ENCODE measurements at regions not wholly inside any gene's neighbourhood (a gene's known extent, or its start where the extent isn't known, plus 50 kb on each side); places are given as distances from the start of the nearest gene placed in this dataset.

DNA sequence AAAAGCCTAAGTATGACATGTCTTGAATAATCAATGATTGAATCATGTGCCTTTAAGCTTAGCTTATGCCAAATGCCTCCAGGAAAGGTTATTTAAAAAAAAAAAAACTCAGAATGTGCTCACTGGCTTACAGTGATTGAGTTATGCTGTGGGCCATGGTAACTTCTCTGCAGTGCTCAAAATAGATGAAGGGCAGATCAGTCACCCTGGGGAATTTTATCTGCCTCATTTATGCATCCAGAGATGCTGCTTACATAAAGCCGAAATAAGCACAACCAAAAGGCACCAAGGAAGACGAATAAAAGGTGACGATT, 118.7 kb upstream of the MDM1 start:
- no peak for DNase-seq (ENCODE audit: low read depth)

DNA sequence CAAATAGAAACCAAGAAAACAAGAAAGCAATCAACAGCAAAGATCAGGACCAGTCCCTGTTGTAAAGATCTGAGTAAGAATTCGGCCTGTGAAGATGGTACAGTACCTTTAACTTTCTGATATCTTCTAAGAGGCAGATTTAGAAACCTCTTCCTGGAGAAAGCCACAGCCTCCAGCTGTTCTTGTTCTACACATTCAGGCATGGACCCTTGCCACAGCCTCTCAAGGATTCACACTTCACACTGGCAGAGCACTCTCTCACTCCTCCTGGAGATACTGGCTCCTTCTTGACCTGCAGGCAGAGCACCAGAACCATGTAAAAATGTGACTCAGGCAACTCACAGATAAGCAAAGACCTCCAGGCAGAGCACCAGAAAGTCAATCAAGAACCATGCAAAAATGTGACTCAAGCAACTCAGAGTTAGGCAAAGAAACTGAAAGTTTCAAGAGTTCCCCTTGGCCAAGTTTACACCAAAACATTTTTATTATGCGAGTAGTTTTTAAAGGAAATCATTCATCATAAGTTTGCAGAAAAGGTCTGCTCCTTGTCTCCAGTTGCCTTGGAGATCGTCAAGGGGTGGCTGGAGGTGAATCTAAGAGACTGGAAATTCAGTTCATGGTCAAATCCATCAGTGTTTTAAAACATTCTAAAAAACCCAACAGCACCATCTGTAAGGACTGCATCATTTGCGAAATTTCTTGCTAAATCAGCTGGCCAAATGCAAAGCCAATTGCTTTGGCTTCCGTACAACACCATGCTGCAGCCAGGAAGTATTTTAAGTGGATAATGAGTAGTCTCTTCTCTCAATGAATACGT, 119.3 kb upstream of the MDM1 start:
- DNase-seq (ENCODE audit: low read depth) = no peak

- no peak for DNase-seq (ENCODE audit: low read depth)
These were observed 120.0 kb upstream of the MDM1 start for GRCh38 chr12:68452078-68452715.

- no peak for DNase-seq (ENCODE audit: low read depth)
These were observed 121.1 kb upstream of the MDM1 start for GRCh38 chr12:68453278-68453677.

- no peak for DNase-seq (ENCODE audit: low read depth)
These were observed 121.7 kb upstream of the MDM1 start for GRCh38 chr12:68453876-68454275.

- DNase-seq (ENCODE audit: low read depth) = no peak
These were observed 122.7 kb upstream of the MDM1 start for GRCh38 chr12:68454892-68455291.

GRCh38 chr12:68455691-68456345, 123.7 kb upstream of the MDM1 start:
- DNase-seq (ENCODE audit: low read depth) = no peak

- DNase-seq (ENCODE audit: low read depth) = no peak
These were observed 126.7 kb upstream of the MDM1 start for GRCh38 chr12:68458866-68459265.

DNA sequence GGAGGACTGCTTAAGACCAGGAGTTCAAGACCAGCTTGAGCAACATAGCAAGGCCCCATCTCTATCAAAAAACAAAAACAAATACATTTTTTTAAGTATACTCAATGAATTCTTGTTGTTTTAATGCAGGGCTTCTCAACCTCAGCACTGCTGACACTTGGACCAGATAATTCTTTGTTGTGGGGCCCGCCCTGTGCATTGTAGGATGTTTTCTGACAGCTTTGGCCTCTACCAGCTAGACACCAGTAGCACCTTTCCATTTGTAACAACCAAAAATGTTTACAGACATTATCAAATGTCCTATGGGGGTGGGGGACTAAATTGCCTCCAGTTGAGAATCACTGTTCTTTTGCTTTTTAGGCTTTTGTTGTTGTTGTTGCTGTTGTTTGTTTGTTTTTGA, 128.1 kb upstream of the MDM1 start:
- DNase-seq (ENCODE audit: low read depth) = no peak

- no peak for DNase-seq (ENCODE audit: low read depth)
These were observed 129.5 kb upstream of the MDM1 start for GRCh38 chr12:68461645-68462044.

DNA sequence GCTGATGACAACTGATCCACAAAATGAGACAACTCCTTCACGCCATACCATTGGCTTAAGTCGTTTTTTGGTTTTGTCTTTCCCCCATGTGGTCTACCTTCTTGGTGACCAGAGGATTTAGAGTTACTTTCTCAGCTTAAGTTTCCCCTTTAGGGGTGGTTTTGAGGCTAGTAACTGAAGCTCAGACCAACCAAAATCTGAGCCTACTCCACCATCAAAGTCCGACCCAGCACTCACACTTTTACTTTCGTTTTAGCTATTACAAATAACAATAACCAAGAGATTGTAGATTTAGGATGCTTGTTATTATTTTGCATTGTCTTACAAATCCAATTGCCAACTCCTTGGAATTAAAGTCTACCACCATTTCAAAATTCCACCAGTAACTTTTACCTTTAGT, 130.6 kb upstream of the MDM1 start:
- no peak for DNase-seq (ENCODE audit: low read depth)

GRCh38 chr12:68465227-68465626, 133.1 kb upstream of the MDM1 start:
- no peak for DNase-seq (ENCODE audit: low read depth)

- DNase-seq (ENCODE audit: low read depth) = no peak
These were observed 135.4 kb upstream of the MDM1 start for GRCh38 chr12:68467514-68467913.

- no peak for DNase-seq (ENCODE audit: low read depth)
These were observed 135.9 kb upstream of the MDM1 start for GRCh38 chr12:68468036-68468435.

DNA sequence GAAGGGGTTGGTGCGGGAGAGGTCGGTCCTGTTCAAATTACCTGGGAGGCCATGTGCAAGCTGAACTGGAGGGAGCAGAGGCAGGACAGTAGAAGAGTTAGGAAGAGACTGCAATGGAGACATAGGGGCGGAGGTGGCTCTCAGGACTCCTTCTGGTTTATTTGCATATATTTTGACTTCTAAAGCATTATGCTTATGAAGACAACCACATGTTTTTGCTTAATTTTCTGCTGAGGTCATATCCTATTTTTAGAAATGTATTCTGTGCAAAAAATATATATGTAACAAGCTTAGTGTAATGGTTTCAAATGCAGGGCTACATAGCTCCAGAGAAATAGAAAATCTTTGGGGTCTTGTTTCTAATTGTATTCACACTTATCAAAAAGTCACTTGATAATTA, 137.0 kb upstream of the MDM1 start:
- DNase-seq (ENCODE audit: low read depth) = no peak

GRCh38 chr12:68470664-68471328, 138.6 kb upstream of the MDM1 start:
- no peak for DNase-seq (ENCODE audit: low read depth)

- DNase-seq (ENCODE audit: low read depth) = no peak
These were observed 136.1 kb upstream of the RAP1B start for GRCh38 chr12:68474467-68475204.

- DNase-seq (ENCODE audit: low read depth) = no peak
These were observed 133.9 kb upstream of the RAP1B start for GRCh38 chr12:68476794-68477193.

- DNase-seq (ENCODE audit: low read depth) = no peak
These were observed 133.4 kb upstream of the RAP1B start for GRCh38 chr12:68477261-68477772.

DNA sequence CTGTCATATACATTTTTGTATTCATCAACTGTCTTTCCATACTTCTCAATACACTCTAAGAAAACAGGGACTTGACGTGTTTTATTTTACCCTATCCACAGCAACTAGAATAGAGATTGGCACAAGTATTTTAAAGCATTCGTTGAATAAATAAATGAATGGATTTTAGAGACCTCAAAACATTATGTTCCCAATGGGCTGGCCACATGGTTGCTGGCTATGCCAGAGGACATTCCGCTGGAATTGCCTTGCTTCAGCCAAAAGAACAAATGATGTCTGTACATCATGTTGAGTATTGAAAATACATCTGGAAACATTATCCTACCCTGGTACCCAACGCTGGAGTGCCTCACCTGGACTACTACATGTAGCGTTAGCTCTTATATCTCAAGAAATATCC, 132.8 kb upstream of the RAP1B start:
- DNase-seq (ENCODE audit: low read depth) = no peak

GRCh38 chr12:68478516-68479260, 132.0 kb upstream of the RAP1B start:
- no peak for DNase-seq (ENCODE audit: low read depth)

Data from non-pigmented ciliary epithelial cell (primary cell).